ENCODE measurements at regions not wholly inside any gene's neighbourhood (a gene's known extent, or its start where the extent isn't known, plus 50 kb on each side); places are given as distances from the start of the nearest gene placed in this dataset.

GRCh38 chr4:38511702-38512101 lies 152.3 kb upstream of the KLF3 start:
- Histone ChIP-seq H4K5ac (ENCODE audit: low read depth, low read length) (no peak overlapping the region), H2AK9ac (replicated peaks; ENCODE audit: low read depth, low read length, poor library complexity) (no peak overlapping the region), H4K91ac (ENCODE audit: insufficient read depth, low read depth, low read length) (no peak overlapping the region), H3K14ac (replicated peaks; ENCODE audit: low read depth, low read length) (no peak overlapping the region), H2BK5ac (ENCODE audit: low read depth, low read length, poor library complexity, severe bottlenecking) (no peak overlapping the region), H3K9me1 (ENCODE audit: insufficient read depth, low read length) (0 out of 2 replicates have a peak, but pooled peaks cover 2% of the 10 kb centered on the region), H3K18ac (ENCODE audit: low read depth, low read length) (no peak overlapping the region), H2BK120ac (ENCODE audit: low read depth, low read length) (no peak overlapping the region), H2AK5ac (ENCODE audit: low read depth, low read length) (no peak overlapping the region), H3K27me3 (ENCODE audit: control insufficient read depth, insufficient read depth, low read length) (peaks cover 22% of the 10 kb centered on the region), H3K4me1 (ENCODE audit: control insufficient read depth, insufficient read depth, low read length) (no peaks in the 10 kb centered on the region), H4K8ac (ENCODE audit: low read depth in 2 of 2, low read length in 2 of 2) (no peak overlapping the region), H2BK15ac (ENCODE audit: low read depth, low read length) (no peak overlapping the region), H3K56ac (ENCODE audit: extremely low read depth, insufficient read depth, low read length) (no peak overlapping the region), H3K36me3 (ENCODE audit: control insufficient read depth, insufficient read depth, low read length) (no peaks in the 10 kb centered on the region), H3K4ac (ENCODE audit: low read depth, low read length) (no peak overlapping the region), H2BK20ac (ENCODE audit: low read depth, low read length) (no peak overlapping the region), H4K20me1 (ENCODE audit: insufficient read depth, low read length) (no peaks in the 10 kb centered on the region), H3K4me3 (ENCODE audit: insufficient read depth, low read depth, low read length) (no peak overlapping the region), H3K27ac (ENCODE audit: insufficient read depth, low read length) (no peak overlapping the region), H2AFZ (replicated peaks; ENCODE audit: low read length, poor library complexity) (no peak overlapping the region), H3K9ac (ENCODE audit: low read depth, low read length) (no peak overlapping the region), H3K23ac (ENCODE audit: low read depth, low read length) (no peak overlapping the region), H3K9me3 (ENCODE audit: control insufficient read depth, insufficient read depth, low read length) (no peaks in the 10 kb centered on the region), H3K79me1 (ENCODE audit: low read depth in 1 of 2, low read length in 2 of 2) (no peaks in the 10 kb centered on the region), H3K4me2 (ENCODE audit: low read depth, low read length) (no peak overlapping the region)
- intact Hi-C loops (cut with micrococcal nuclease): no loop called here
- POLR2A ChIA-PET (ENCODE audit: unreplicated experiment): no interaction called here
- TF ChIP-seq MAZ (IDR thresholded peaks at IDR 0.05; ENCODE audit: borderline replicate concordance, low read depth, low read length) (no peak), MAFK (IDR thresholded peaks at IDR 0.05; ENCODE audit: low read depth, low read length) (no peak), RFX5 (IDR thresholded peaks at IDR 0.05; ENCODE audit: low read depth, low read length) (no peak), BHLHE40 (IDR thresholded peaks at IDR 0.05; ENCODE audit: low read depth, low read length) (no peak), CHD1 (IDR thresholded peaks at IDR 0.05; ENCODE audit: low read depth, low read length) (no peak), RCOR1 (IDR thresholded peaks at IDR 0.05; ENCODE audit: insufficient replicate concordance, low read length) (no peak), CTCF (conservative IDR thresholded peaks at IDR 0.05; ENCODE audit: low read depth, low read length) (no peak), CEBPB (IDR thresholded peaks at IDR 0.05; ENCODE audit: low read depth, low read length) (no peak)
- no TSS peak for BruUV-seq (replicated peaks)
- dilution Hi-C loops (cut with HindIII; ENCODE audit: low sequenced_read_pairs, unreplicated experiment): no loop called here
- CTCF ChIA-PET: interaction anchor here (0.5 kb wide), 1 partner anchor 29 kb away, joined by 6 read pairs; no protein-coding TSS in a partner anchor
- DNase-seq (no peak), ATAC-seq (ENCODE audit: low read depth) (no peak)
- in situ Hi-C loops (cut with MboI; ENCODE audit: low sequenced_read_pairs): no loop called here
- WGBS, 2 experiments (ENCODE audit: extremely low coverage in 2 of 2, insufficient read length in 1 of 2): no CpG with 5 or more reads among the region's 5 CpGs

All from IMR-90 (cell line).